ENCODE measurements at regions not wholly inside any gene's neighbourhood (a gene's known extent, or its start where the extent isn't known, plus 50 kb on each side); places are given as distances from the start of the nearest gene placed in this dataset.

DNA sequence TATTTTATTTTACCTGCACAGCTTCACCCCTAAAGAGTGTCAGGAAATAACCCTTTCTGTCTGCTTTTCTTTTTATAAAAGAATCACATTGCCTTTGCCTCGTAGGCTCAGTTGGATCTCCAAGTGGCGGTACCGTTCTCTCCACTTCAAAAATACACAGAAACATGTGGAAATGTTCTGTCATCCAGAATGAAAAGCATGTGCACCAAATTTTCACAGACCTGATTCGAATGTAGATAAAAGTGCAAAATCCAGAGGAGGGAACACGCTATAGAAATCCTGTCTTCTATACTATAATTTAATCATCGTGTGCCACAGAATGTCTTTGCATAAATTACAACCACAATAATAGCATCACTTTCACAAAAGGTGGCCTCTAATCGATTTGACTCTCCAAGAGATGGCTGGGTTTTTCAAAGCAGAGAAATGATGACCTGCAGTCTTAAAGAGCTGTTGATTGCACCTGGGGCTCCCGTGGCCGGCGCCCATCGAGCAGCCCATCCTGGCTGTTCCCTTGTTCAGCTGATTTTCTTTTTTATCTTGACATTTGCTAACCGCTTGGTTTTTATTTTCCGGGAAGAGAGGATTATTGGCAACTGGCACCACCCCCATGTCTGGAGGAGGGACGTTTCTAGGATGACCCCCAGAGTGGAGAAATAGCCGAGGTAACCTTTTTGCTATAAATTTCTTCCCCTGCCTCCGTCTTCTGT is 290.2 kb downstream of the SOX11 start:
- Mint-ChIP-seq H3K27ac (no peak overlapping the region), H3K4me1 (ENCODE audit: low read depth) (no peaks in the 10 kb centered on the region), H3K36me3 (ENCODE audit: insufficient read depth in 2 of 2) (no peaks in the 10 kb centered on the region), H3K4me3 (no peak overlapping the region), H3K9me3 (peaks cover 0 to 2% of the 10 kb centered on the region in 2 donors), H3K27me3 (ENCODE audit: low read depth) (no peaks in the 10 kb centered on the region)
- ATAC-seq (replicated peaks in 1 of 2) = no peak
- no peak for DNase-seq

GRCh38 chr2:5982903-5983265 is 290.7 kb downstream of the SOX11 start:
- Mint-ChIP-seq H3K4me1 (ENCODE audit: low read depth) (no peaks in the 10 kb centered on the region), H3K4me3 (no peak overlapping the region)
- ATAC-seq (replicated peaks in 1 of 2) = no peak

DNA sequence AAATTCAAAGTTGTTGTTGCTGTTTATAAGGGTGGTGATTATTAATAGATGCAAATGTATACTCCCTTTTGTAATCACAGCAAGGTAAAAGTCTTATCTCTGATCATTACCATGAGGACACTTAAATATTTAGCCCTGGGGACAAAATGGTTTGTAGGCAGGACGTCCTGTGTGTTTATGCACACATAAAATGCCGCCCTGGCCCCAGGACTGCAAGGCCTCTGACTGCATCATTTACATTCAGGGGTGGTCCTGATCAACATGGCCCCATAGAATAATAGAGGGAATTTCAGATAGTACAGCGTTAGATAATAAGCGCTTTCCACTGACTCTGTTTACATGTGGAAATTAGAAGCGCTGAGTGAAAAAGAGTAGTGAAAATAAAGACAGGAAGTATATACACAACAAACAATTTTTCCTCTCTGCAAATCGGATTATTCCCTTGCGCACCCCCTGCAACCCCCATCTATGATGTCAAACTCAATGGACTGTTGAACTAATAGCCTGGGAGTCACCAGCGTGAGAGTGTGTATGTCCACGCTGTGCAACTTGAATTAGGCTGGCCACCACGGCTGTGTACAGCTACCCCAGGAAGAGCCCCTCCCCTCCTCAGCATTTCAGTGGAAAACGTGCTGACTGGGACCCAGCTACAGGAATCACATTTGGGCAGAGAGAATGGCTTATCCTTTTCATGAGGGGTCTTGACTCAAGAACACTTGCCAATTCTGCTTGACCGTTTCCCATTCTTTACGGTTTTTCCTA is 291.5 kb downstream of the SOX11 start:
- DNase-seq (no peak), ATAC-seq (replicated peaks in 1 of 2) (no peak)
- H3K4me3 Mint-ChIP-seq = no peak overlapping the region
- H3K4me1 Mint-ChIP-seq (ENCODE audit: low read depth) = no peaks in the 10 kb centered on the region
- H3K27me3 Mint-ChIP-seq (ENCODE audit: low read depth) = no peaks in the 10 kb centered on the region
- H3K9me3 Mint-ChIP-seq = peaks cover 0 to 2% of the 10 kb centered on the region in 2 donors
- H3K27ac Mint-ChIP-seq = no peak overlapping the region
- no peaks in the 10 kb centered on the region for H3K36me3 Mint-ChIP-seq (ENCODE audit: insufficient read depth in 2 of 2)

More at GRCh38 chr2:5982903-5983265, 290.7 kb downstream of the SOX11 start:
- H3K36me3 Mint-ChIP-seq (ENCODE audit: insufficient read depth in 2 of 2) = no peaks in the 10 kb centered on the region
- DNase-seq = no peak
- H3K27ac Mint-ChIP-seq = no peak overlapping the region
- H3K9me3 Mint-ChIP-seq = peaks cover 0 to 2% of the 10 kb centered on the region in 2 donors
- H3K27me3 Mint-ChIP-seq (ENCODE audit: low read depth) = no peaks in the 10 kb centered on the region

DNA sequence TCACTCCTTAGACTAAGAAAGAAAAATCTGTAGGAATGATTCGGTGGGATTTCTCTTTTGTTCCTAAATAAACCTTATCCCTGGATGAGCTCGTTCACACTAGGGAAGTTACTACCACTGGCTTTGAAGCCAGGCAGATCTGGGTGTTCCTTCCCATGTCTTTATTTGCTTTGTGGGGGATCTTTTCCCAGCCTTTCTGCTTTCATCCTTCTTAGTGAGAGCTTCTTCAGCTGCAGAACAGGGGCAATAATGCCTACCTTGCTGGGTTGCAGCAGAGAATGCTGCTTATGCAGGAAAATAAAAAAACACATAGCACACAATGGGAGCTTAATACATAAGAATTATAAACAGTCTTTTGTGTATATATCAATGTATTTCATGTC is 292.1 kb downstream of the SOX11 start:
- H3K27ac Mint-ChIP-seq = no peak overlapping the region

DNA sequence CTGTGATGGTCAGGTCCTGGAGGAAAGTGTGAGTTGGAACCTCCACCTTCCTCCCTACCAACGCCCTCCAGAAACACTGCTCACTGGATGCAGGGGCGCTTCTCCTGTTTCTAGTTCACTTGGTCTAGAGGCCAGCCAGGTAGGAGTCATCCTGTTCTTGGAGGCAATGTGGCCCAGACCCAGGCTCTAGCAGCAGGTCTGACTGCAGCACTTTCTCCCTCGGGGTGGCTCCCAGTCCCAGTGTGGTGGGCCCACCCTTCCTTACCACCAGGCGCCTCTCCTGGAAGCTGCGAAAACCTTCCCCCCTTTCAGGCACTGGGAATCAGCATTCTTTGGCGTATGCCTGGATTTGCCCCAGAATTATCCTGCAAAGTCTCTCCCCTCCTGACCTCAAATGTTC is 292.8 kb downstream of the SOX11 start:
- DNase-seq (no peak), ATAC-seq (replicated peaks in 1 of 2) (no peak)
- Mint-ChIP-seq H3K27ac (no peak overlapping the region), H3K36me3 (ENCODE audit: insufficient read depth in 2 of 2) (no peaks in the 10 kb centered on the region), H3K4me1 (ENCODE audit: low read depth) (no peaks in the 10 kb centered on the region), H3K4me3 (no peak overlapping the region), H3K9me3 (peaks cover 0 to 2% of the 10 kb centered on the region in 2 donors), H3K27me3 (ENCODE audit: low read depth) (no peaks in the 10 kb centered on the region)

More for the DNA sequence above, 292.1 kb downstream of the SOX11 start:
- H3K36me3 Mint-ChIP-seq (ENCODE audit: insufficient read depth in 2 of 2) = no peaks in the 10 kb centered on the region
- DNase-seq (no peak), ATAC-seq (replicated peaks in 1 of 2) (no peak)
- H3K4me1 Mint-ChIP-seq (ENCODE audit: low read depth) = no peaks in the 10 kb centered on the region
- peaks cover 0 to 2% of the 10 kb centered on the region in 2 donors for H3K9me3 Mint-ChIP-seq
- no peaks in the 10 kb centered on the region for H3K27me3 Mint-ChIP-seq (ENCODE audit: low read depth)
- no peak overlapping the region for H3K4me3 Mint-ChIP-seq

DNA sequence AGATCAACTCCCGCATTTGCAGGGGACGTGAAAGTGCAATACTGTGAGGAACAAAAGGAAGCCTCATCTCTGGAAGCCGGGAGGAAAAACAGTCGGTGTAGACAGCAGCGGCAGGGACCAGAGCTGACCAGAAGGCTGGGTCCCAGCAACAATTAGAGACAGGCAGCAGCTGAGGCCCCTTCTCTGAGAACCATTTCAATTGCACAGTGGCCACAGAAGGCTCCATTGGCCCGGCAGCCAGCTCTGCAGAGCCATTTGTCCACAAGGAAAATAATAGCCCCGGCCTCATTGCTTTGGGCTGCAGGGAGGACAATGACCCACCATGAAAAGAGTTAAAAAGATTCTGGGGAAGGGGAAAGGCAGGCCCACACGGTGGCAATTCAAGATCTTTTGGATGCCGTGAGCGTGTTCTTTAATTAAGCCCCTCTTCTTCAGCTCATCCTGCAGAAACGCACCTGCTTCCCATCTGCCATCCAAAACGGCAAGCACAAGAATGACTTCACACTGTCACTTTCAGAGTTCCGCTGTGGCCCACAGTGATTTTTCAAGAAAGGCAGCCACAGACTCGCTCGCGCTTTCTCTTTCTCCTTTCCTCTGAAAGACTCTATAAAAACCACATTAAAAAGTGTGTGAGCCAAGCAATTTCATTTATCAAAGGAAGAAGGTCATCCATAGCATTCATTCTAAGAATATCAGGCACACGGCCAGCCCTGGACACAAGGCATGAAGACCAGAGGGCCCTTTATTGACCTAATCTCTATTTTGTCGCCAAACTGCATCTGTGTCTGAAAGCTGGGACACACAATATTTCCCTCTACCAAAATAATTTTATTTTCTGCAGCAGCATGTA is 293.6 kb downstream of the SOX11 start:
- H3K27ac Mint-ChIP-seq = no peak overlapping the region

DNA sequence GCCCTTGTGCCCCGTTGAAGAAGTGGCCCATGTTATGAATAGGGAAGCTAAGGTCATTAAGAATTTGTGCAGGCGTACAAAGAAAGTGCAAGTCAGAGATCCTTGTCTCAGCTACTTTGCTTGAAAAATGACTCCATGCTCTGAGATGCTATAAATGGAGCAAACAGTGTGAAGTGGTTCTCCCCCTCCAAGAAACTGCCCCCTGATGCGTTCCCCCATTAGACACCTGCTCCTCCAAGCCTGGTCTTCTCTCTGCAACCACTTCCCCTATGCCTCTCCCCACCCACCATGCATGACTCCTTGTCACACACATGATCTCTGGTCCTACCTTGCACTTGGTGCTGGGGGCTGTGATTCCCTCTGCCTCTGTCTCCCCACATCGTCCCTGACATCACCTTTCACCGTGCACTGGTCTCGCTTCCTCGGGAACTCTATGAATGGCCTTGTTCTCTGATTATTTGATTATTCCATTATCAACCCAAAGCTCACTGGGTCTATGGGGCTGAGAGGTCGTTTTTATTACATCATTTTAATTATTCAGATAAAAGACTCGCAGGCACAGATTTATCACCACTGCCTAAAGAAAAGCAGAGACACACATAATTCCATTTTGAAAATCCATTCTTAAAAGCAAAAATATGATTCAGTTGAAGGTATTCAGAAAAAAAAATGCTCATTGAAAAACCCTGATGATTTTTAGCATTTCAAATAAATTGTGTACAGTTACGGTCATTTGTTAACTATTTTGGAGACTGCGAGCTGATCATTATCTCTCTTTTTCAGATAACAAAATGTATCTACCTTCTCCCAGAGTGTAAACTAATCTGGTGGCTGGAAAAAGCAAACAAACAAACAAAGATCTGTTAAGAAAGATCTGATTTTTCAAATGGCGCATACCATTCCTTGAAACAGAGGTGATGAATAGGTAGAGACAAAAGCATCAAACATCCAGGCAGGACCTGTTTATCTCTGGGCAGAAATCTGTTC is 294.9 kb downstream of the SOX11 start:
- H3K4me3 Mint-ChIP-seq = no peak overlapping the region
- no peak overlapping the region for H3K27ac Mint-ChIP-seq
- no peaks in the 10 kb centered on the region for H3K4me1 Mint-ChIP-seq (ENCODE audit: low read depth)
- no peaks in the 10 kb centered on the region for H3K27me3 Mint-ChIP-seq (ENCODE audit: low read depth)
- DNase-seq (no peak), ATAC-seq (replicated peaks in 1 of 2) (no peak)
- peaks cover 0 to 2% of the 10 kb centered on the region in 2 donors for H3K9me3 Mint-ChIP-seq
- H3K36me3 Mint-ChIP-seq (ENCODE audit: insufficient read depth in 2 of 2) = no peaks in the 10 kb centered on the region

More for the DNA sequence above, 293.6 kb downstream of the SOX11 start:
- Mint-ChIP-seq H3K9me3 (peaks cover 0 to 2% of the 10 kb centered on the region in 2 donors), H3K27me3 (ENCODE audit: low read depth) (no peaks in the 10 kb centered on the region), H3K4me3 (no peak overlapping the region), H3K36me3 (ENCODE audit: insufficient read depth in 2 of 2) (no peaks in the 10 kb centered on the region), H3K4me1 (ENCODE audit: low read depth) (no peaks in the 10 kb centered on the region)
- no peak for DNase-seq
- ATAC-seq (replicated peaks in 1 of 2) = no peak

- no peaks in the 10 kb centered on the region for H3K27me3 Mint-ChIP-seq (ENCODE audit: low read depth)
- H3K9me3 Mint-ChIP-seq = peaks cover 0 to 2% of the 10 kb centered on the region in 2 donors
- H3K36me3 Mint-ChIP-seq (ENCODE audit: insufficient read depth in 2 of 2) = no peaks in the 10 kb centered on the region
- no peak for ATAC-seq (replicated peaks in 1 of 2)
- no peaks in the 10 kb centered on the region for H3K4me1 Mint-ChIP-seq (ENCODE audit: low read depth)
- no peak overlapping the region for H3K4me3 Mint-ChIP-seq
- DNase-seq = no peak
- no peak overlapping the region for H3K27ac Mint-ChIP-seq
These were observed 295.9 kb downstream of the SOX11 start for GRCh38 chr2:5988120-5988519.

- H3K4me3 Mint-ChIP-seq = no peak overlapping the region
- no peak for DNase-seq
- peaks cover 0 to 2% of the 10 kb centered on the region in 2 donors for H3K9me3 Mint-ChIP-seq
- no peaks in the 10 kb centered on the region for H3K36me3 Mint-ChIP-seq (ENCODE audit: insufficient read depth in 2 of 2)
- H3K27me3 Mint-ChIP-seq (ENCODE audit: low read depth) = no peaks in the 10 kb centered on the region
- H3K4me1 Mint-ChIP-seq (ENCODE audit: low read depth) = no peaks in the 10 kb centered on the region
- H3K27ac Mint-ChIP-seq = no peak overlapping the region
- no peak for ATAC-seq (replicated peaks in 1 of 2)
These were observed 297.9 kb downstream of the SOX11 start for GRCh38 chr2:5990086-5990485.

GRCh38 chr2:5991305-5991968 is 299.3 kb downstream of the SOX11 start:
- Mint-ChIP-seq H3K27ac (no peak overlapping the region), H3K4me1 (ENCODE audit: low read depth) (no peaks in the 10 kb centered on the region), H3K4me3 (no peak overlapping the region), H3K27me3 (ENCODE audit: low read depth) (no peaks in the 10 kb centered on the region), H3K9me3 (peaks cover 0 to 6% of the 10 kb centered on the region in 2 donors), H3K36me3 (ENCODE audit: insufficient read depth in 2 of 2) (no peaks in the 10 kb centered on the region)
- no peak for ATAC-seq (replicated peaks in 1 of 2)
- no peak for DNase-seq

GRCh38 chr2:5995832-5996231 is 303.6 kb downstream of the SOX11 start:
- no peak for ATAC-seq (replicated peaks in 1 of 2)
- Mint-ChIP-seq H3K27me3 (ENCODE audit: low read depth) (no peaks in the 10 kb centered on the region), H3K4me1 (ENCODE audit: low read depth) (no peaks in the 10 kb centered on the region), H3K27ac (no peak overlapping the region), H3K4me3 (no peak overlapping the region), H3K36me3 (ENCODE audit: insufficient read depth in 2 of 2) (no peaks in the 10 kb centered on the region), H3K9me3 (peaks cover 0 to 4% of the 10 kb centered on the region in 2 donors)
- DNase-seq = no peak

- Mint-ChIP-seq H3K9me3 (peaks cover 2 to 4% of the 10 kb centered on the region in 2 donors), H3K36me3 (ENCODE audit: insufficient read depth in 2 of 2) (no peaks in the 10 kb centered on the region), H3K27me3 (ENCODE audit: low read depth) (no peaks in the 10 kb centered on the region), H3K27ac (no peak overlapping the region), H3K4me3 (no peak overlapping the region), H3K4me1 (ENCODE audit: low read depth) (no peaks in the 10 kb centered on the region)
- ATAC-seq (replicated peaks in 1 of 2) (no peak), DNase-seq (no peak)
These were observed 316.0 kb downstream of the SOX11 start for GRCh38 chr2:6008186-6008585.
